H1 (cell line): ENCODE measurements at regions not wholly inside any gene's neighbourhood (a gene's known extent, or its start where the extent isn't known, plus 50 kb on each side); places are given as distances from the start of the nearest gene placed in this dataset.

ENCODE experiments used
- CTCF ChIA-PET: fragments of 300-600 bp; sonication (Branson Sonifier 250); formaldehyde crosslinking; loops from one replicate; lab custom pipeline; 2021; ENCODE audit not compliant: partially characterized antibody; lab: Charles Lee
- POLR2A ChIA-PET: fragments of 300-600 bp; sonication (Branson Sonifier 250); formaldehyde crosslinking; loops from one replicate; lab custom pipeline; 2021; ENCODE audit warnings: inconsistent platforms; ENCODE audit not compliant: partially characterized antibody; lab: Charles Lee
- DNase-seq, 2 experiments: peaks; one replicate each; pipeline versions ENCODE4 v3.0.0 to v3.0.0-alpha.2; 2010 to 2022; ENCODE audit warnings: low spot score in 2 of 2, low read depth in 1 of 2, mixed read lengths in 1 of 2
- FAIRE-seq: peaks from 2 replicates; lab custom pipeline; 2011; peaks lifted over from hg19 to GRCh38; lab: Jason Lieb, UNC
- H2AFZ ChIP-seq: 2 replicates; pipeline ENCODE4 v1.8.1; 2012; ENCODE audit warnings: low read length, inconsistent platforms
- H2AK5ac ChIP-seq: 2 replicates; pipeline ENCODE4 v1.6.1; 2013; ENCODE audit warnings: low read depth, low read length
- H2BK120ac ChIP-seq: replicated peaks from 2 replicates; pipeline ENCODE3; 2013; ENCODE audit warnings: low read depth, low read length, inconsistent platforms
- H2BK12ac ChIP-seq: 2 replicates; pipeline ENCODE4 v1.6.1; 2013; ENCODE audit warnings: low read depth, low read length
- H2BK15ac ChIP-seq: 2 replicates; pipeline ENCODE4 v1.6.1; 2013; ENCODE audit warnings: low read length
- H2BK20ac ChIP-seq: 2 replicates; pipeline ENCODE4 v1.6.1; 2013; ENCODE audit warnings: low read length
- H2BK5ac ChIP-seq: 2 replicates; pipeline ENCODE4 v1.6.1; 2013; ENCODE audit warnings: low read depth, low read length
- H3K14ac ChIP-seq: 2 replicates; pipeline ENCODE4 v1.6.1; 2013; ENCODE audit warnings: inconsistent platforms; ENCODE audit not compliant: insufficient read length
- H3K18ac ChIP-seq: 2 replicates; pipeline ENCODE4 v1.6.1; 2013; ENCODE audit warnings: low read length; ENCODE audit errors: extremely low read depth
- H3K23ac ChIP-seq: 2 replicates; pipeline ENCODE4 v1.6.1; 2013; ENCODE audit warnings: inconsistent platforms; ENCODE audit not compliant: insufficient read length
- H3K23me2 ChIP-seq: 2 replicates; pipeline ENCODE4 v1.6.1; 2013; ENCODE audit warnings: low read depth, low read length
- H3K27ac ChIP-seq: 2 replicates; pipeline ENCODE4 v1.6.1; 2011; ENCODE audit warnings: low read depth, low read length, inconsistent platforms
- H3K27me3 ChIP-seq, 4 experiments: replicated peaks in 1 of 4; 1 replicate in 1 of 4; 2 replicates in 3 of 4; pipeline versions ENCODE4 v1.6.1 to v1.8.1; 2011 to 2013; ENCODE audit warnings: low read length in 3 of 4, mild to moderate bottlenecking in 3 of 4, inconsistent platforms in 2 of 4, mixed read lengths in 2 of 4, moderate library complexity in 1 of 4; ENCODE audit not compliant: control insufficient read depth in 3 of 4, insufficient read depth in 3 of 4; ENCODE audit errors: extremely low read depth in 1 of 4
- H3K36me3 ChIP-seq, 4 experiments: 2 replicates each; pipeline versions ENCODE4 v1.6.1 to v1.8.1; 2011 to 2013; ENCODE audit warnings: mild to moderate bottlenecking in 4 of 4, low read length in 3 of 4, moderate library complexity in 2 of 4, control low read depth in 1 of 4, inconsistent platforms in 1 of 4; ENCODE audit not compliant: insufficient read depth in 4 of 4, control insufficient read depth in 2 of 4
- H3K4ac ChIP-seq: replicated peaks from 2 replicates; pipeline ENCODE3; 2013; ENCODE audit warnings: low read length, low read depth, mixed read lengths, inconsistent platforms; ENCODE audit not compliant: insufficient read length
- H3K4me1 ChIP-seq, 4 experiments: replicated peaks in 1 of 4; 1 replicate in 1 of 4; 2 replicates in 3 of 4; pipeline versions ENCODE4 v1.6.1 to v1.8.1; 2011 to 2013; ENCODE audit warnings: low read length in 3 of 4, inconsistent platforms in 2 of 4, mixed read lengths in 1 of 4; ENCODE audit not compliant: insufficient read depth in 4 of 4, control insufficient read depth in 3 of 4
- H3K4me2 ChIP-seq, 2 experiments: 2 replicates each; pipeline versions ENCODE4 v1.6.1 to v1.8.1; 2011 to 2013; ENCODE audit warnings: low read depth in 2 of 2, low read length in 2 of 2, control low read depth in 1 of 2, inconsistent platforms in 1 of 2, mild to moderate bottlenecking in 1 of 2; ENCODE audit not compliant: insufficient read depth in 1 of 2
- H3K4me3 ChIP-seq, 4 experiments: fragments of 200-600, 300-600 bp in 1 of 4; sonication (generic), shearing (Covaris generic), sonication (Bioruptor Twin) in 1 of 4; 2 replicates each; pipeline versions ENCODE4 v1.5.1 to v1.8.1; 2011 to 2016; ENCODE audit warnings: low read length in 4 of 4, low read depth in 3 of 4, control low read depth in 2 of 4, inconsistent platforms in 2 of 4, mild to moderate bottlenecking in 2 of 4, mixed read lengths in 1 of 4, moderate library complexity in 1 of 4; ENCODE audit not compliant: insufficient read depth in 2 of 4; ENCODE audit errors: extremely low read depth in 1 of 4
- H3K56ac ChIP-seq: replicated peaks from 2 replicates; pipeline ENCODE3; 2013; ENCODE audit warnings: low read depth, mild to moderate bottlenecking, mixed read lengths, low read length, inconsistent platforms; ENCODE audit not compliant: insufficient read length
- H3K79me1 ChIP-seq: 2 replicates; pipeline ENCODE4 v1.6.1; 2013; ENCODE audit warnings: low read depth, low read length, control low read depth
- H3K79me2 ChIP-seq, 2 experiments: 2 replicates each; pipeline versions ENCODE4 v1.6.1 to v1.8.1; 2012 to 2013; ENCODE audit warnings: low read length in 2 of 2, mild to moderate bottlenecking in 2 of 2, inconsistent platforms in 1 of 2; ENCODE audit not compliant: insufficient read depth in 2 of 2, control insufficient read depth in 1 of 2
- H3K9ac ChIP-seq, 4 experiments: replicated peaks in 1 of 4; 1 replicate in 1 of 4; 2 replicates in 3 of 4; pipeline versions ENCODE4 v1.6.1 to v1.8.1; 2011 to 2013; ENCODE audit warnings: low read depth in 3 of 4, low read length in 3 of 4, control low read depth in 2 of 4, mild to moderate bottlenecking in 2 of 4, moderate library complexity in 2 of 4, inconsistent platforms in 1 of 4; ENCODE audit errors: extremely low read depth in 1 of 4
- H3K9me3 ChIP-seq, 2 experiments: 2 replicates each; pipeline versions ENCODE4 v1.6.1 to v1.8.1; 2012 to 2013; ENCODE audit warnings: mild to moderate bottlenecking in 2 of 2, moderate library complexity in 2 of 2, control low read depth in 1 of 2, inconsistent platforms in 1 of 2, low read depth in 1 of 2, low read length in 1 of 2, mixed read lengths in 1 of 2; ENCODE audit not compliant: insufficient read depth in 2 of 2
- H4K20me1 ChIP-seq, 2 experiments: replicated peaks in 1 of 2; 2 replicates each; pipeline versions ENCODE3 to v1.8.1; 2011 to 2013; ENCODE audit warnings: inconsistent platforms in 2 of 2, low read length in 2 of 2, mild to moderate bottlenecking in 1 of 2; ENCODE audit not compliant: insufficient read depth in 2 of 2, control insufficient read depth in 1 of 2
- H4K5ac ChIP-seq: 2 replicates; pipeline ENCODE4 v1.6.1; 2013; ENCODE audit warnings: low read length, low read depth, mixed read lengths, inconsistent platforms; ENCODE audit not compliant: insufficient read length
- H4K8ac ChIP-seq: 2 replicates; pipeline ENCODE4 v1.8.0; 2013; ENCODE audit warnings: mild to moderate bottlenecking, moderate library complexity, low read length, inconsistent platforms; ENCODE audit not compliant: insufficient read depth; ENCODE audit errors: extremely low read depth
- H4K91ac ChIP-seq: replicated peaks from 2 replicates; pipeline ENCODE3; 2013; ENCODE audit warnings: low read length, mixed read lengths, inconsistent platforms; ENCODE audit not compliant: insufficient read length
- HDAC6 ChIP-seq: IDR thresholded peaks from one replicate; pipeline ENCODE4 v1.7.1; 2012; ENCODE audit warnings: low read depth, mild to moderate bottlenecking, inconsistent platforms, low read length, moderate library complexity
- MAFK ChIP-seq: IDR thresholded peaks from 2 replicates; pipeline ENCODE4 v1.6.1; 2012; ENCODE audit warnings: low read depth, mild to moderate bottlenecking, improper control_type of control experiment, low read length
- POLR2A ChIP-seq, 2 experiments: IDR thresholded peaks; 1 replicate in 1 of 2; 2 replicates in 1 of 2; pipeline ENCODE4 v1.6.1; 2011; ENCODE audit warnings: low read depth in 2 of 2, low read length in 2 of 2, mild to moderate bottlenecking in 2 of 2; ENCODE audit errors: control extremely low read depth in 1 of 2
- RBBP5 ChIP-seq: IDR thresholded peaks from 2 replicates; pipeline ENCODE4 v1.7.1; 2012; ENCODE audit warnings: low read depth, mild to moderate bottlenecking, inconsistent platforms, low read length, moderate library complexity, borderline replicate concordance
- SIN3A ChIP-seq, 2 experiments: IDR thresholded peaks in 1 of 2; conservative IDR thresholded peaks in 1 of 2; 2 replicates each; pipeline ENCODE4 v1.6.1; 2011 to 2012; ENCODE audit warnings: low read length in 2 of 2, improper control_type of control experiment in 1 of 2, low read depth in 1 of 2, mild to moderate bottlenecking in 1 of 2
- SIRT6 ChIP-seq: IDR thresholded peaks from one replicate; pipeline ENCODE4 v1.7.1; 2012; ENCODE audit warnings: low read length, inconsistent platforms
- SP2 ChIP-seq: IDR thresholded peaks from 2 replicates; pipeline ENCODE4 v1.6.1; 2012; ENCODE audit warnings: mild to moderate bottlenecking, low read length, inconsistent platforms
- TCF12 ChIP-seq: IDR thresholded peaks from 2 replicates; pipeline ENCODE4 v1.6.1; 2011; ENCODE audit warnings: low read depth, mild to moderate bottlenecking, low read length
- WGBS, 2 experiments: shearing (Covaris generic) in 1 of 2; methylation state at CpG; one replicate each; pipeline versions ENCODE4 v1.1.6 to v1.1.7; 2013 to 2015; ENCODE audit warnings: low lambda C conversion rate in 2 of 2, mixed read lengths in 2 of 2, inconsistent platforms in 1 of 2, low coverage in 1 of 2, missing lambda C conversion rate in 1 of 2; ENCODE audit not compliant: insufficient replicate concordance in 2 of 2, insufficient coverage in 1 of 2, insufficient read length in 1 of 2; ENCODE audit errors: extremely low coverage in 1 of 2, missing lambda C conversion rate in 1 of 2; 5-methylcytosine and 5-hydroxymethylcytosine counted together
- TF ChIP-seq, protein P1 (sequence below): IDR thresholded peaks from 2 replicates; pipeline ENCODE4 v1.6.1; 2011; ENCODE audit warnings: low read depth, mild to moderate bottlenecking, low read length; ENCODE audit not compliant: insufficient read depth
- TF ChIP-seq, protein P2 (sequence below): IDR thresholded peaks from 2 replicates; pipeline ENCODE4 v1.6.1; 2011; ENCODE audit warnings: low read length, improper control_type of control experiment
- TF ChIP-seq, protein P3 (sequence below), 3 experiments: IDR thresholded peaks; 1 replicate in 2 of 3; 2 replicates in 1 of 3; pipeline versions ENCODE4 v1.5.1 to v1.6.1; 2011; ENCODE audit warnings: low read length in 3 of 3, mild to moderate bottlenecking in 3 of 3, inconsistent platforms in 2 of 3, low read depth in 1 of 3, moderate library complexity in 1 of 3; ENCODE audit not compliant: insufficient read depth in 1 of 3; ENCODE audit errors: control extremely low read depth in 1 of 3

DNA sequence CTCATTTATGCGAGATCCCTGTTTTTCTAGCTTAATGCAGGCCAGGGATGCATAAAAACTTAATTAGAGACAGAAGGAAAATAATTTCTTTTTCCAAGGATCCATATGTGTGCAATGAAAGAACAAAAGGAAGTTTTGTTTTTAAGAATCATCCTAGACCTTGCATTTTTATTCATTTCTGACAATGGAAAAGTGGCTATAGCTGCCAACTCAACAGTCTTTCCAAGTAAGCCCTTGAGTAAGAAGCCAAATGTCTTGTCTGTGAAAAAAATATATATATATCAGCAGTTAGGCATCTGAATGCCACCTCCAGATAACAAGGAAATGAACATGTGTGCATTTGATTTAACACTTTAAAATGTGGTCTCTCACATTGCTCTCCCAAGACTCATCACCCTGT, 1397.6 kb downstream of the GATA3 start:
- Histone ChIP-seq H2BK15ac (no peak overlapping the region), H2BK120ac (no peak overlapping the region), H3K9ac (no peak overlapping the region), H3K27me3 (no peaks in the 10 kb centered on the region), H3K56ac (no peak overlapping the region), H3K79me2 (no peaks in the 10 kb centered on the region), H3K79me1 (no peaks in the 10 kb centered on the region), H4K20me1 (no peaks in the 10 kb centered on the region), H3K4me3 (no peak overlapping the region), H3K9me3 (peaks cover 4 to 11% of the 10 kb centered on the region in 2 experiments; a peak in 2 of 4 replicates), H2AFZ (no peak overlapping the region), H3K18ac (no peak overlapping the region), H3K4me2 (no peak overlapping the region), H4K91ac (no peak overlapping the region), H2BK12ac (no peak overlapping the region), H2BK5ac (no peak overlapping the region), H3K23ac (no peak overlapping the region), H3K4ac (no peak overlapping the region), H3K27ac (no peak overlapping the region), H3K23me2 (no peaks in the 10 kb centered on the region), H3K14ac (no peak overlapping the region), H2BK20ac (no peak overlapping the region), H4K8ac (no peak overlapping the region), H2AK5ac (no peak overlapping the region), H4K5ac (no peak overlapping the region), H3K36me3 (no peaks in the 10 kb centered on the region), H3K4me1 (0 out of 7 replicates have a peak, but pooled peaks cover 0 to 2% (median 0%) of the 10 kb centered on the region in 4 experiments)
- ChIA-PET CTCF (no interaction called here), POLR2A (no interaction called here)
- DNase-seq (no peak), FAIRE-seq (no peak)
- 96% methylated on average over 1 of the region's 1 CpG; no CpG with 5 or more reads in 1 of the 2 experiments for WGBS, 2 experiments
- TF ChIP-seq, protein P1, sequence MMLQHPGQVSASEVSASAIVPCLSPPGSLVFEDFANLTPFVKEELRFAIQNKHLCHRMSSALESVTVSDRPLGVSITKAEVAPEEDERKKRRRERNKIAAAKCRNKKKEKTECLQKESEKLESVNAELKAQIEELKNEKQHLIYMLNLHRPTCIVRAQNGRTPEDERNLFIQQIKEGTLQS = no peak
- TF ChIP-seq, protein P2, sequence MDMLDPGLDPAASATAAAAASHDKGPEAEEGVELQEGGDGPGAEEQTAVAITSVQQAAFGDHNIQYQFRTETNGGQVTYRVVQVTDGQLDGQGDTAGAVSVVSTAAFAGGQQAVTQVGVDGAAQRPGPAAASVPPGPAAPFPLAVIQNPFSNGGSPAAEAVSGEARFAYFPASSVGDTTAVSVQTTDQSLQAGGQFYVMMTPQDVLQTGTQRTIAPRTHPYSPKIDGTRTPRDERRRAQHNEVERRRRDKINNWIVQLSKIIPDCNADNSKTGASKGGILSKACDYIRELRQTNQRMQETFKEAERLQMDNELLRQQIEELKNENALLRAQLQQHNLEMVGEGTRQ = no peak
- TF ChIP-seq TCF12 = no peak
- TF ChIP-seq POLR2A (IDR thresholded peaks at IDR 0.05; ENCODE audit: control extremely low read depth in 1 of 2, low read depth in 2 of 2, low read length in 2 of 2) = no peak
- TF ChIP-seq SIRT6 = no peak
- no peak for TF ChIP-seq SP2
- TF ChIP-seq RBBP5 = no peak
- TF ChIP-seq, protein P3, sequence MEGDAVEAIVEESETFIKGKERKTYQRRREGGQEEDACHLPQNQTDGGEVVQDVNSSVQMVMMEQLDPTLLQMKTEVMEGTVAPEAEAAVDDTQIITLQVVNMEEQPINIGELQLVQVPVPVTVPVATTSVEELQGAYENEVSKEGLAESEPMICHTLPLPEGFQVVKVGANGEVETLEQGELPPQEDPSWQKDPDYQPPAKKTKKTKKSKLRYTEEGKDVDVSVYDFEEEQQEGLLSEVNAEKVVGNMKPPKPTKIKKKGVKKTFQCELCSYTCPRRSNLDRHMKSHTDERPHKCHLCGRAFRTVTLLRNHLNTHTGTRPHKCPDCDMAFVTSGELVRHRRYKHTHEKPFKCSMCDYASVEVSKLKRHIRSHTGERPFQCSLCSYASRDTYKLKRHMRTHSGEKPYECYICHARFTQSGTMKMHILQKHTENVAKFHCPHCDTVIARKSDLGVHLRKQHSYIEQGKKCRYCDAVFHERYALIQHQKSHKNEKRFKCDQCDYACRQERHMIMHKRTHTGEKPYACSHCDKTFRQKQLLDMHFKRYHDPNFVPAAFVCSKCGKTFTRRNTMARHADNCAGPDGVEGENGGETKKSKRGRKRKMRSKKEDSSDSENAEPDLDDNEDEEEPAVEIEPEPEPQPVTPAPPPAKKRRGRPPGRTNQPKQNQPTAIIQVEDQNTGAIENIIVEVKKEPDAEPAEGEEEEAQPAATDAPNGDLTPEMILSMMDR (IDR thresholded peaks at IDR 0.05; ENCODE audit: control extremely low read depth in 1 of 3, insufficient read depth in 1 of 3, low read depth in 1 of 3, low read length in 3 of 3) = no peak
- TF ChIP-seq SIN3A (conservative IDR thresholded peaks at IDR 0.05 in 1 of 2, IDR thresholded peaks at IDR 0.05 in 1 of 2; ENCODE audit: low read depth in 1 of 2, low read length in 2 of 2) = no peak
- no peak for TF ChIP-seq MAFK
- no peak for TF ChIP-seq HDAC6
